WI38 (cell line): ENCODE measurements at regions not wholly inside any gene's neighbourhood (a gene's known extent, or its start where the extent isn't known, plus 50 kb on each side); places are given as distances from the start of the nearest gene placed in this dataset.

Source experiments
- H3K4me3 ChIP-seq: 2 replicates; pipeline ENCODE4 v1.5.1; 2011; ENCODE audit warnings: low read depth, mild to moderate bottlenecking, control low read depth, low read length
- CTCF ChIP-seq: IDR thresholded peaks from 2 replicates; pipeline ENCODE4 v1.5.1; 2012; ENCODE audit warnings: low read depth, mild to moderate bottlenecking, control low read depth, low read length

- no peak for TF ChIP-seq CTCF
- H3K4me3 ChIP-seq, result no peak overlapping the region
Measured at GRCh38 chr21:25369524-25370300, 237.6 kb downstream of the MRPL39 start.

- no peak for TF ChIP-seq CTCF
- no peak overlapping the region for H3K4me3 ChIP-seq
Measured at GRCh38 chr21:25368531-25368930, 238.8 kb downstream of the MRPL39 start.

- no peak overlapping the region for H3K4me3 ChIP-seq
- TF ChIP-seq CTCF, result no peak
Measured at GRCh38 chr21:25366116-25366515, 241.2 kb downstream of the MRPL39 start.

- TF ChIP-seq CTCF, result no peak
Measured at GRCh38 chr21:25362375-25363267, 244.7 kb downstream of the MRPL39 start.

GRCh38 chr21:25361765-25362164 is 245.5 kb downstream of the MRPL39 start:
- H3K4me3 ChIP-seq, result no peak overlapping the region
- TF ChIP-seq CTCF, result no peak

More at GRCh38 chr21:25362375-25363267, 244.7 kb downstream of the MRPL39 start:
- H3K4me3 ChIP-seq, result no peak overlapping the region

GRCh38 chr21:25361097-25361496 is 246.2 kb downstream of the MRPL39 start:
- no peak overlapping the region for H3K4me3 ChIP-seq
- no peak for TF ChIP-seq CTCF

GRCh38 chr21:25360593-25360992 is 246.7 kb downstream of the MRPL39 start:
- 0 out of 2 replicates have a peak, but pooled peaks have one; percentile 6 for TF ChIP-seq CTCF
- H3K4me3 ChIP-seq, result no peak overlapping the region
